Endodermal cell (in vitro differentiated cells): ENCODE measurements at regions not wholly inside any gene's neighbourhood (a gene's known extent, or its start where the extent isn't known, plus 50 kb on each side); places are given as distances from the start of the nearest gene placed in this dataset.

Source experiments
- DNase-seq: peaks from one replicate; pipeline ENCODE4 v3.0.0-alpha.2; 2017
- H3K27ac ChIP-seq: 2 replicates; pipeline ENCODE4 v1.5.1; 2013; ENCODE audit warnings: mild to moderate bottlenecking, low read depth, low read length, moderate library complexity
- H3K27me3 ChIP-seq: 2 replicates; pipeline ENCODE4 v1.6.1; 2013; ENCODE audit warnings: mild to moderate bottlenecking, low read length, moderate library complexity; ENCODE audit not compliant: insufficient read depth, control insufficient read depth, poor library complexity, severe bottlenecking
- H3K36me3 ChIP-seq: 2 replicates; pipeline ENCODE4 v1.7.0; 2013; ENCODE audit warnings: mild to moderate bottlenecking, low read length, moderate library complexity; ENCODE audit not compliant: control insufficient read depth, insufficient read depth
- H3K4me1 ChIP-seq: one replicate; pipeline ENCODE4 v1.7.0; 2013; ENCODE audit warnings: low read length; ENCODE audit not compliant: control insufficient read depth, insufficient read depth
- H3K4me3 ChIP-seq: 2 replicates; pipeline ENCODE4 v1.5.1; 2013; ENCODE audit warnings: mild to moderate bottlenecking, low read length, moderate library complexity
- H3K9ac ChIP-seq: 2 replicates; pipeline ENCODE4 v1.6.1; 2013; ENCODE audit warnings: mild to moderate bottlenecking, low read length, moderate library complexity; ENCODE audit not compliant: poor library complexity, severe bottlenecking; ENCODE audit errors: extremely low read depth
- H3K9me3 ChIP-seq: 2 replicates; pipeline ENCODE4 v1.6.1; 2013; ENCODE audit warnings: mild to moderate bottlenecking, low read length, moderate library complexity; ENCODE audit not compliant: control insufficient read depth
- H3K27ac Mint-ChIP-seq: 2 replicates; pipeline ENCODE4 v1.8.0; 2020; ENCODE audit warnings: mixed read lengths
- H3K27me3 Mint-ChIP-seq: 2 replicates; pipeline ENCODE4 v1.8.0; 2021; ENCODE audit warnings: mild to moderate bottlenecking, mixed read lengths; ENCODE audit not compliant: insufficient read depth
- H3K36me3 Mint-ChIP-seq: 2 replicates; pipeline ENCODE4 v1.8.0; 2020; ENCODE audit warnings: low read depth, mixed read lengths
- H3K4me1 Mint-ChIP-seq: 2 replicates; pipeline ENCODE4 v1.8.0; 2020; ENCODE audit warnings: mixed read lengths
- H3K4me3 Mint-ChIP-seq: 2 replicates; pipeline ENCODE4 v1.8.0; 2020; ENCODE audit warnings: mild to moderate bottlenecking, moderate library complexity, mixed read lengths
- H3K9me3 Mint-ChIP-seq: 2 replicates; pipeline ENCODE4 v1.8.0; 2020; ENCODE audit warnings: mild to moderate bottlenecking, mixed read lengths
- WGBS, 2 experiments: methylation state at CpG; one replicate each; pipeline versions ENCODE4 v1.1.5 to v1.1.7; 2013; ENCODE audit warnings: missing lambda C conversion rate in 2 of 2, mixed read lengths in 1 of 2; ENCODE audit not compliant: insufficient coverage in 1 of 2, insufficient read length in 1 of 2; 5-methylcytosine and 5-hydroxymethylcytosine counted together
- TF ChIP-seq, protein P1 (sequence below): fragments of 200-600 bp; sonication (generic); conservative IDR thresholded peaks from 2 replicates; pipeline ENCODE4 v1.5.0; 2021; ENCODE audit warnings: antibody characterized with exemption, mild to moderate bottlenecking

DNA sequence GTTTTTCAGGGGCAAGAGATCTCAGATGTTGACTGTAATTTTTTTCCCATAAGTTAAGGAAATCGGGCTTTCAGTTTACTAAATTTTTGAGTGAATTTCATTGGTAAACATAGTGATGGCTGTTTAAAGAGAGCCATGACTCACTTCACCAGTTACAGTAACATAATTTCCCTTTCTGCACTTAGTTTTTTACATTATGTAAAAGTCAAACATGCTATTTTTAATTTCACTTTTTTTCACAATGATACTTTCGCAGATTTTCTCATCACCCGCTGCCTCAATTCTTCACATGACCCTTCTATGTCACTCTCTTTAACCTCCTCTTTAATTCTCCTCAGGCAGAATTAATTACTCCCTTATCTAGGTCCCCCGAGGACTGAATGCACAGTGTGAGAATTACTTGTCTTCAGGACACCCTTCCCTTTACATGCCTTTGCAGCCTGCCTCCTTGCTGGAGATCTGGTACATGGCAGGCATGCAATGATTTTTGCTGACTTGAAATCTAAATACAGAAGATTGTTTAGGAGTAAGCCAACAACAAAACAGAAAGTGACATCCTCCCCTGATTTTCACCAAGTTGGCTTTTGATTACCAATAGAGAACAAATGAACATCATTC is 217.5 kb upstream of the S1PR3 start:
- WGBS, 2 experiments, result 61 to 85% methylated on average over 3 to 4 of the region's 4 CpGs

DNA sequence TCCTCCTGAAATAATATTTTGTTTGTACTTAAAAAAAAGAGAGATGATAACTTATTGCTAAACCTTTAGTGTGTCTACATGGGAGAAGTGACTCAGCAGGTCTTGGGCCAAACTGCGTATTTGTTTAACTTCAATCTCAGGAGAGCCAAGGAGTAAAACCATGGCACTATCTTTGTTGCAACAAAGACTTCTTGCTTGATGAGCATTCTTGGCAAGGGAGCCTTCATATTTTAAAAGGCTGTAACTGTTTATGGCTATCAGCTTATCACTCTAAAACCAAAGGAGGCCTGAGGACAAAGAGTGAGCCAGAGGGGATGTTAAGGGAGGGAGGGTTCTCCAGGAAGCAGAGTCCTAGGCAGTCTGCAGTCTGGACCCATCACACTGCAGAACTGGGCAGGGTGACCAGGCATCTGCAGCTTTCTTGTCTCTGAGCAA is 216.2 kb upstream of the S1PR3 start:
- Histone ChIP-seq H3K4me3 (peak overlapping the region; percentile 12), H3K9ac (no peak overlapping the region), H3K9me3 (no peaks in the 10 kb centered on the region), H3K36me3 (no peaks in the 10 kb centered on the region), H3K27ac (no peak overlapping the region), H3K4me1 (peaks cover 24% of the 10 kb centered on the region), H3K27me3 (no peaks in the 10 kb centered on the region)
- no peaks in the 10 kb centered on the region for H3K27me3 Mint-ChIP-seq
- no peaks in the 10 kb centered on the region for H3K9me3 Mint-ChIP-seq
- DNase-seq, result no peak
- H3K27ac Mint-ChIP-seq, result no peak overlapping the region
- no peak overlapping the region for H3K4me3 Mint-ChIP-seq
- 93 to 100% methylated on average over 1 of the region's 1 CpG for WGBS, 2 experiments
- TF ChIP-seq, protein P1, sequence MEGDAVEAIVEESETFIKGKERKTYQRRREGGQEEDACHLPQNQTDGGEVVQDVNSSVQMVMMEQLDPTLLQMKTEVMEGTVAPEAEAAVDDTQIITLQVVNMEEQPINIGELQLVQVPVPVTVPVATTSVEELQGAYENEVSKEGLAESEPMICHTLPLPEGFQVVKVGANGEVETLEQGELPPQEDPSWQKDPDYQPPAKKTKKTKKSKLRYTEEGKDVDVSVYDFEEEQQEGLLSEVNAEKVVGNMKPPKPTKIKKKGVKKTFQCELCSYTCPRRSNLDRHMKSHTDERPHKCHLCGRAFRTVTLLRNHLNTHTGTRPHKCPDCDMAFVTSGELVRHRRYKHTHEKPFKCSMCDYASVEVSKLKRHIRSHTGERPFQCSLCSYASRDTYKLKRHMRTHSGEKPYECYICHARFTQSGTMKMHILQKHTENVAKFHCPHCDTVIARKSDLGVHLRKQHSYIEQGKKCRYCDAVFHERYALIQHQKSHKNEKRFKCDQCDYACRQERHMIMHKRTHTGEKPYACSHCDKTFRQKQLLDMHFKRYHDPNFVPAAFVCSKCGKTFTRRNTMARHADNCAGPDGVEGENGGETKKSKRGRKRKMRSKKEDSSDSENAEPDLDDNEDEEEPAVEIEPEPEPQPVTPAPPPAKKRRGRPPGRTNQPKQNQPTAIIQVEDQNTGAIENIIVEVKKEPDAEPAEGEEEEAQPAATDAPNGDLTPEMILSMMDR, result no peak
- peaks cover 47% of the 10 kb centered on the region for H3K4me1 Mint-ChIP-seq
- no peaks in the 10 kb centered on the region for H3K36me3 Mint-ChIP-seq

More for the DNA sequence above, 217.5 kb upstream of the S1PR3 start:
- no peaks in the 10 kb centered on the region for H3K9me3 Mint-ChIP-seq
- no peak overlapping the region for H3K27ac ChIP-seq
- no peaks in the 10 kb centered on the region for H3K27me3 ChIP-seq
- no peak overlapping the region for H3K4me3 ChIP-seq
- no peaks in the 10 kb centered on the region for H3K36me3 ChIP-seq
- TF ChIP-seq, protein P1, result peak; percentile 44
- no peaks in the 10 kb centered on the region for H3K27me3 Mint-ChIP-seq
- H3K9me3 ChIP-seq, result no peaks in the 10 kb centered on the region
- H3K9ac ChIP-seq, result no peak overlapping the region
- H3K27ac Mint-ChIP-seq, result no peak overlapping the region
- peaks cover 47% of the 10 kb centered on the region for H3K4me1 Mint-ChIP-seq
- H3K4me3 Mint-ChIP-seq, result no peak overlapping the region
- no peak for DNase-seq
- peaks cover 24% of the 10 kb centered on the region for H3K4me1 ChIP-seq
- H3K36me3 Mint-ChIP-seq, result no peaks in the 10 kb centered on the region

DNA sequence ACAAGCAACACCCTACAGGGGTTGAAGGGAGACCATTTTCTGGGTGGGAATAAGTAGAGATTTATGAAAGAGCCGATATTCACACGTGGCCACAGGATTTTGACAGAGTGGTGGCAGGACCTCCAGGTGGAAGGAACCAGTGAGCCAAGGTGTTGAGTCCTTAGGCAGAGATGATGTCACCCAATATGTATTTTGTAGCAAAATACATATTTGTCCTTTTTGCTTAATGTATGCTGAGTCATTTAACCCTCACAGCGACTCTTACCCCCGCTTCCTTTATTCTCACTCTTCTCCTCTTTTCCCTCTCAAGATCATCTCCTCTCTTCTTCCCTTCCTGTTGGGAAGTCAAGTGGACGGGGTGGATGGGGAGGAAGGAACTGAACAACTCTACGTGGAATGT is 215.7 kb upstream of the S1PR3 start:
- TF ChIP-seq, protein P1, result no peak
- no peak overlapping the region for H3K27ac Mint-ChIP-seq
- no peaks in the 10 kb centered on the region for H3K27me3 Mint-ChIP-seq
- Histone ChIP-seq H3K9me3 (no peaks in the 10 kb centered on the region), H3K36me3 (no peaks in the 10 kb centered on the region), H3K27me3 (no peaks in the 10 kb centered on the region), H3K4me1 (peaks cover 28% of the 10 kb centered on the region), H3K27ac (no peak overlapping the region), H3K9ac (no peak overlapping the region), H3K4me3 (peak overlapping the region; percentile 12)
- no peaks in the 10 kb centered on the region for H3K36me3 Mint-ChIP-seq
- H3K4me1 Mint-ChIP-seq, result peaks cover 49% of the 10 kb centered on the region
- H3K4me3 Mint-ChIP-seq, result no peak overlapping the region
- WGBS, 2 experiments, result 80 to 97% methylated on average over 3 to 6 of the region's 6 CpGs
- H3K9me3 Mint-ChIP-seq, result no peaks in the 10 kb centered on the region
- DNase-seq, result no peak
